GM18858 (cell line): ENCODE measurements at regions not wholly inside any gene's neighbourhood (a gene's known extent, or its start where the extent isn't known, plus 50 kb on each side); places are given as distances from the start of the nearest gene placed in this dataset.
"Not testable (repeated sequence)": the region's sequence is repeated elsewhere in the genome, so short reads cannot be mapped to it uniquely, and the experiment has no call there.

Experiments
- ATAC-seq: cut with Tn5 transposase; IDR thresholded peaks from one replicate; pipeline ENCODE4 v1.9.1; 2021; ENCODE audit not compliant: unreplicated experiment

DNA sequence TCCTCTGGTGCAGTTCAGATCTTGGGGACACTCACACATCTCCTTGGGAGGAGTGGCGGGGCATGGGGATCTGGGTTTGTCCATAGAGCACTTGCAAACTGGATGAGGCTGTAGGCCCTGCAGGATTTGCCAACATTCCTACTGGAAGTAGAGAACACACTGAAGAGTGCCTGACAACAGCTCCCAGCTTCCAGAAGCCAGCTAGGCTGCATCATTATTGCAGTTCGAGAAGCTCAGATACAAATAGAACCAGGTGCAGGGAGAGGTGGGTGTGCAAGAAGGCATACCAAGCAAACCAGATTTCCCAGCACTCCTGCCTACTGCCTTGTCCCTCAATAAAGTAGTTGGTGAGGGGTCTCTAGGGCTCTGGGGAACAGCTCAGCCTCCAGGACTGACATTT is 52.5 kb downstream of the RHOB start:
- no peak for ATAC-seq

- no peak for ATAC-seq
These were observed 55.1 kb downstream of the RHOB start for GRCh38 chr2:20501974-20502373.

- not testable (repeated sequence) for ATAC-seq
These were observed 55.6 kb downstream of the RHOB start for GRCh38 chr2:20502496-20502895.

GRCh38 chr2:20504174-20504573 is 57.3 kb downstream of the RHOB start:
- no peak for ATAC-seq

DNA sequence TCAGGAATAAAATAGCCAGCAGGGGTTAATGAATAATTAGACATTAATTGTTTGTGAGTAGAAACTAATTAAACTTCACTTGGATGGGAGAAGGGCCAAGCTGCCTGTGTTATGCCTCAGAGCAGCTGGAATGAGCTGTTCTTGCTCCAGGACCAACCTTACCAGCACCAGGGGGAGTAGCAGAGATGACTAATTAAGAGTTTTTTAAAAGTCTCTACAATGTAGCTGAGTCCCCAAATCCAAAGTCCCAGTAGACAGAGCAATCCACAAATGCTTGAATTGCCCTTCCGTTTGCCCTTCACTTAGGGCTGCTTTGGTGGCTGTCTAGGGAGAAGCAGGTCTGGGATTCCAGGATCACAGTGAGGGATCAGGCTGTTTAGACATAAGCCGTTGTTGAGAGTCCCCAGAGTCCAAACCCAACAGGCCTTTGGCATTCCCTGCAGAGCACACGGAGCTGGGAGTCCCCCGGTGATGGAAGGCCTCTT is 59.4 kb downstream of the RHOB start:
- no peak for ATAC-seq

DNA sequence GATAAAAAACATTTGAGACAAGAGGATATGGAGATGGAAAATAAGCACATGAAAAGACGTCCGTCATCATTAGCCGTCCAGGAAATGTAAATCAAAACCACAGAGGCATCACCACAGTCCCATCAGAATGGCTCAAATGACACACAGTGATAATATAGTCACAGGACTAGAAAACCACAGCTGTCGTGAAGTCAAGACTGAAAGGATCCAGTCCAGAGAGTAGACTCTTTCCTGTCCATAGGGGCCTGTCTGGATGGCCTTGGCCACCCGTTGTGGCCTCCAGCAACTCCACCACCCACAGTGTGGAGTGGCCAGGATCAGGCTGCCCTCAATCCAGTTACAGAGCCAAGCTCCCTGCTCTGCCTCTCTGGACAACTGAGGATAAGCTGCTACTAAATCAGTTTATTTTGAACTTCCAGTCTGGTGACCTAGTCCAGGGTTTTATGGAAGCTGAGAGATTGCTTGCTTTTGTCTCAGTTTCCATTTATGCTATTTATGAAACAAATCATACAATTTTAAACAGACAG is 60.4 kb downstream of the RHOB start:
- peak; percentile 99 for ATAC-seq

DNA sequence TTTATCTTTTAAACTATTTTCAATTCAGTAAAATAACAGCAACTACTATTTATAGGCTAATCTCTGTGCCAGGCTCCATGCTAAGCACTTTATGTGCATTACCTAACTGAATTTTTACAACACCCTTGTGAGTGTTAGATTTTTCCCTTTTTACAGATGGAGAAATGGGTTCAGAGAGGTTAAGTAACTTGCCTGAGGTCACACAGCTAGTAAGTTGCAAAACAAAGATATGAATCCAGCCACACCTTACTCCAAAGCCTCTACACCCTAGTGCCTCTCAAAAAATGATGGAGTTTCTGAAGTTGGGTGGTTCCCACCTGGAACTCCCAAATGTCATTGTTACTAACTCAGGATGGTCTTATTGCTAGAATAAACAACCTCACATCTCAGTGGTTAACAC is 60.8 kb downstream of the RHOB start:
- ATAC-seq = no peak

DNA sequence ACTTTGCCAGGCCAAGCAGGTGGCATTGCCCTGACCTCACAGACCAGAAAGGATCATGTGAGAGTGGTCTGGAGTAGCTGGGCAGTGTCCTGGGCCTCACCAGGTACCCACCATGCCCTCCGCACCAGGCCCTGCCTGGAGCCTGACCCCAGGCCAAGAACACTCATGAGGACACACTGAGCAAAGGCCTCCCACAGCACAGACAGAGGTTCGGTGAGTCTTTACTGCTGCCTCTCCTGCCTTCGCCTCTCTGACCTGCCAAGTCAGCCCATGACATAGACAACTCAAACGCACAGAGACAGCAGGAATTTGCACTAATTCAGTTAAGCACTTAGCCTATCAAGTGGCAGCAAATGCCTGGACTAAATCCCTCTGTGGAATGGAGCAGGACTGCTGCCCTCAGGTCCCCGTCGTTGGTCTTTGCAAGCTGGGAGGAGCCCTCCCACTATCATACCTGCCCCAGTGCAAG is 62.5 kb downstream of the RHOB start:
- ATAC-seq = no peak

DNA sequence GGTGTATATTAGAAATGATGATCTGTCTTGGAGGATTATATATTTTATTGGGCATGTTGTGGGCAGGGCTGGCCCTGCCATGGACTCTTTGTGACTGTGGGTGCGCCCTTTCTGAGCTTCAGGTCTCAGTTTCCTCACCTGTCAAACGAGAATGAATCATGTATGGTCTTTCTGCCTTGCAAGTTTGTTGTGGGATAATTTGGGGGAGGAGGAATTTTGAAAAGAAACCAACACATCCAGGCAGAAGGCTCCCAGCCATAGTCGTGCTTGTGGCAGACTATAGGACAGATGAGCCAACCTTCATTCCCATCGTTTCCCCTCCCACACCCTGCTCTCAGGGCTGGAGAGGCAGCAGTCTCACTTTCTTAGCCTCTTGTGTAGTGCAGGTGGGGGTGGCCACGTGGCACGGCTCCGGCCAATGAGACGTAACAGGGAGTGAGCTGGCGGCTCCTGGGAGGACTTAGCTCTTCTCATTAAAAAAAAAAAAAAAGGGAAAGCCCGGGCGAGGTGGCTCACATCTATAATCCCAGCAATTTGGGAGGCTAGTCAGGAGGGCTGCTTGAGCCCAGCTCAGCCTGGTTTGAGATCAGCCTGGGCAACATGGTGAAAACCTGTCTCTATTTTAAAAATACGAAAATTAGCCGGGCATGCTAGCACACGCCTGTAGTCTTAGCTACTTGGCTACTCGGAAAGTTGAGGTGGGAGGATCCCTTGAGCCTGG is 63.1 kb downstream of the RHOB start:
- ATAC-seq = no peak

GRCh38 chr2:20511130-20511529 is 64.3 kb downstream of the RHOB start:
- ATAC-seq = no peak

DNA sequence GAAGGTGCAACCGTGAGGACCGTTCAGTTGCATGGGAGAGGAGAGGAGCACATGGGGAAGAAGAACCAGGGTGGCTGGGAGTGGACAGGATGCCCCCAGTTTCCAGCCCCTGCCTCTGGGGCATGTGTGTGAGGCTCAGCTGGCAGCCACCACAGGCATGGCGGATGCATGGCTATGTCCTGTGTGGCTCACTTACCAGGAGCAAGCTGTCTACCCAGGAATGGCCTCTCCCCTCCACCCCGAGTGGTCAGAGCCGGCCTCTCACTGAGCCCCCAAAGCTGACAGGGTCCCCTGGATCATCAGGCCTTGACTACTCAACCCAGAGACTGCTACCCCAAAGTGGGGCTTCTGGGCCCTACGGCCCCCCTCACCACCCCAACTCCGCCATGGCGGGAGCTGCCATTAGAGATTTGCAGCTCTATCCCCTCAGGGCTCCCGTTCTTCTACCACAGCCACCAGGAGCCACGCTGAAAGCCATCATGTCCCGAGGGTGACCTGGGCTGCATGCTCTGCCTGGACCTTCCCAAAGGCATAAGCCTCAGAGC is 65.3 kb downstream of the RHOB start:
- no peak for ATAC-seq

DNA sequence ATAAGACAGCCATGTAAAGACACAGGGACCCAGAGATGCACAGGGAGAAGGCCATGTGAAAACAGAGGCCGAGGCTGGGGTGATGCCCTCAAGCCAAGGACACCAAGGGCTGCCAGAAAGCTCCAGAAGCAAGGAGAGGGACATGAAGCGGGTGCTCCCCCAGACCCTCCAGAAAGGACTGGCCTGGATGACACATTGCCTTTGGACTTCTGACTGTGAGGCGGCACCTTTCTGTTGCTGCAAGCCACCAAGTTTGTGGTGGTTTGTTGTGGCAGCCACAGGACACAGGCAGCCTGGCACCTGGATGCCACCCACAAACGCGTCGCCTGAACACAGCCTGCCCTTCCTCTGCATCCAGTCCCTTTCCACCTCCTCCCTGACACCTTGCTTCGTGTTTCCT is 67.1 kb downstream of the RHOB start:
- ATAC-seq = no peak

DNA sequence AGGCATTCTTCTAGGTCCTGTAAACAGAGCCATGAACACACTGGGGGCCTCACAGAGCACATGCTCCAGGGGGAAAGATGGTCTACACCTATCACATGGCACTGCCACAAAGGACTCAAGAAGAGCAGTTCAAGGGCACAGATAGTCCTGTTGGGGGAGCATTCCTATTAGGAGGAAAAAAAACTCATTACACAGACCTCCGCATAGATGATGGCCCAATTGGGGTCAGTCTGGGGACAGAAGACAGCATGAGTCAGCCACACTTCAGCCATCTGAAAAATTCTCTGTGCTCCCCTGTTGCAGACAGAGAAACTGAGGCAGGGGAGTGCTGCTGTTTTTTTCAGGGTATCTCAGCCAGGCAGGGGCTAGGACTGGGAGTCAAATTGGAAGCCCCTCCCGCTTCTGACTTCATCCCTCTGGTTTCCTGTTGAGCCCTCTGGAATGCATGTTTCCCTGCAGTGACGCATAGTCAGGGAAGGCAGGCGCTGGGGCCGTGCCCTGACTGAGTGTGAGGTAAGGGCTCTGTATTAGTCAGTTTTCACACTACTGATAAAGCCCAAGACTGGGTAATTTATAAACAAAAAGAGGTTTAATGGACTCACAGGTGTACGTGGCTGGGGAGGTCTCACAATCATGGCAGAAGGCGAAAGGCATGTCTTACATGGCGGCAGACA is 67.9 kb downstream of the RHOB start:
- no peak for ATAC-seq

DNA sequence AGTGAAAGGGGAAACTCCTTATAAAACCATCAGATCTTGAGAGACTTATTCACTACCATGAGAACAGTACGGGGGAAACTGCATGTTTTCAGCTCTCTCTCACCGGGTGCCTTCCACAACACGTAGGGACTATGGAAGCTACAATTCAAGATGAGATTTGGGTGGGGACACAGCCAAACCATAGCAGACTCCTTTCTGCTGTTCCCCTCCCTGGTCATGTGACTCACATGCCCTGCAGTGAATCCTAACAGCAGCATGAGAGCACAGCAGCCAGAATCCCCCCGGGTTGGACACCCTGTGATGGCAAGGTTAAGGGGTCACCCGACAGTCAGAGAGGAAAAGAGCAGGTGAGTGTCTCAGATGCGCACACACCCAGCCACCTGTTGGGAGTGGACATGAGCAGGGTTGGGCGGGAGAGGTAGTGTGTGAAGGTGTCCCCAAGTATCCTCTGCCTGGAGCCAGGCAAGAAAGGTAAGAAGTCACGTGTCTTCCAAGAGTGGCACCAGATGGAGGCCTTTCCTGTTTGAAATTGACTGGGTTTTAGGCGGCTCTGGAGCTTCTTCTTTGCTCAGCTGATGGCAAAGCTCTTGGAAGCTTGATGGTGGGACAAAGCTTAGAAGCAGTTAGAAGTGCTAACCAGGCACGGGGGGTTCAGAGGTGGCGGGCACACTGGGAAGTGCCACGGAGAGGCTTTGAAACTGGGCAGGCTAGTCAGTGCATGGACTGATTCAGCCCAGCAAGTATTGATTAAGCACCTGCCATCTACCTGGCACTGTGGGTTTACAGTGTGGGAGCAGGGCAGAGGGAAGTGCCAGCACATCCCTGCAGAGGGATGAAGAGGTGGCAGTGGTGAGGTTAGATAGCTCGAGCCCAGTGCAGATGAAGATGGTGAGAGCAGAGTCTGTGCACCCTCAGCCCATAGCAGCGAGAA is 68.7 kb downstream of the RHOB start:
- ATAC-seq = no peak

- no peak for ATAC-seq
These were observed 69.4 kb downstream of the RHOB start for GRCh38 chr2:20516291-20516645.

GRCh38 chr2:20516646-20517341 is 69.9 kb downstream of the RHOB start:
- peak; percentile 95 for ATAC-seq

DNA sequence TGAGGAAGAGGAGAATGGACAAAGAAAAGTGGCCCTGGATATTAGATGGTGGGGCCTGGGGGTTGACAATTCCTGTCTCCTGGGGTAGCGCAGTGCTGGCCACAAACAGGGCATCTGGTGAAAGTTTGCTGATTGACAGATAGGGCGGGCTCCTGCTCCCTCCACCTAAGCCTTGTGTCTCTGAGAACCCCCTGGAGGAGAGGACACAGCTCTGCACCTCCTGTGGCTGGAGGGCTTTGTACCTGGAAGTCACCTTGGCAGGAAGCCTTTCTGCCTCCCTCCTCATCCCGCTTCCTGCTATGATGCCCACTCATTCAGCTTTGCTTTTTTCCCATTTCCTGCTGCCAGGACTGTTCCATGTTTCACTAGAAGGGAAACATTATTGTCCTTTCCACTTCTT is 72.4 kb downstream of the RHOB start:
- no peak for ATAC-seq

DNA sequence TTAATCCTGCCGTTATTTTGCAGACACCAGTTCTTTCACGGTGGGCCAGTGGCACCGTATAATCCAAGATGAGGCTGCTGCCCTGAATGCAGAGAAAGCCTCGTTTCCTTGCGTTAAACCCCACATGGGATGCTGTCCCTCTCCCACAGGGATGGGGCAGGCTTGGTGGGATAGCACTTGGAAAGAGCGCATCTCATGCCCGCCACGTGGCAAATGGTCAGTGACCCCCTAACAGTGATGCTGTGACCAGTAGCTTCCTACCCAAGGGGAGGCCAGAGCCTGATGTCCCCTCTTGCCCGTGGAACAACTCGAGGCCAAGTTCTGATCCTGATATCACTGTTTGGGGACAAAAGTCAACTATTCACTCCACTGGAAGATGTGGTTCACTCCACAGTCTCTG is 73.3 kb downstream of the RHOB start:
- no peak for ATAC-seq

DNA sequence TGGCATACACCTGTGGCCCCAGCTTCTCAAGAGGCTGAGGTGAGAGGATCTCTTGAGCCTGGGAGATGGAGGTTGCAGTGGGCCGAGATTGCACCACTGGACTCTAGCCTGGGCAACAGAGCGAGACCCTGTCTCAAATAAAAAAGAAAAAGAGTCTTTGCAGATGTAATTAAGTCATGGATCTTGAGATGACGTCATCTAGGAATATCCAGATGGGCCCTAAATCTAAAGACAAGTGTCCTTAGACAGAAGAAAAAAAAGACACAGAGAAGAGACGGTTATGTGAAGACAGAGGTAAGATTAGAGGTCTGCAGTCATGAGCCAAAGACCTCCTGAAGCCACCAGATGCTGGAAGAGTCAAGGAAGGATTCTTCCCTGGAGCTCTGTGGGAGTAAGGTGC is 74.3 kb downstream of the RHOB start:
- ATAC-seq = no peak

GRCh38 chr2:20521682-20522189 is 74.9 kb downstream of the RHOB start:
- ATAC-seq = no peak
